ENCODE measurements at regions not wholly inside any gene's neighbourhood (a gene's known extent, or its start where the extent isn't known, plus 50 kb on each side); places are given as distances from the start of the nearest gene placed in this dataset.

DNA sequence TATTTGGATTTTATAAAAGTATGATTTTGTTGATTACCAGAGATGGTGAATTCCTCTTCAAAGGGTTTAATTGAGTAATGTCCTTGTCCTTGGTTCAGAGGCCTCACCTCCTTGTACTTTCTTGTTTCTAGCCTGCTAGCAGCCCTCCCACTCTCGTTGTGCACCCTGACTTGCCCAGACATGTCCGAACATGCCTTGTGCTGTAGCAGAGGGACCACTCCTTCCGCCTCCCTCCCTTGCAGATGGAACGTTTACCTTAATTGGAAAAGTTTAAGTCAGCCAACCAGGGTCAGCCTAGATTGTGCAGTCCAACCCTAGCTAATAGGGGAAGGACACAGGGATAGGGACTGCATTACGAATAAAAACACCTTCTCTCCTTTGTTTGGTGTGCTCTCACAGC lies 406.9 kb upstream of the NMUR2 start:
- Mint-ChIP-seq H3K4me3 (ENCODE audit: unreplicated experiment) (no peak overlapping the region), H3K27ac (ENCODE audit: unreplicated experiment) (no peak overlapping the region), H3K9me3 (ENCODE audit: unreplicated experiment) (no peaks in the 10 kb centered on the region), H3K36me3 (ENCODE audit: unreplicated experiment) (no peaks in the 10 kb centered on the region), H3K27me3 (ENCODE audit: unreplicated experiment) (no peaks in the 10 kb centered on the region), H3K4me1 (ENCODE audit: unreplicated experiment) (no peaks in the 10 kb centered on the region)
- TF ChIP-seq, protein P1, sequence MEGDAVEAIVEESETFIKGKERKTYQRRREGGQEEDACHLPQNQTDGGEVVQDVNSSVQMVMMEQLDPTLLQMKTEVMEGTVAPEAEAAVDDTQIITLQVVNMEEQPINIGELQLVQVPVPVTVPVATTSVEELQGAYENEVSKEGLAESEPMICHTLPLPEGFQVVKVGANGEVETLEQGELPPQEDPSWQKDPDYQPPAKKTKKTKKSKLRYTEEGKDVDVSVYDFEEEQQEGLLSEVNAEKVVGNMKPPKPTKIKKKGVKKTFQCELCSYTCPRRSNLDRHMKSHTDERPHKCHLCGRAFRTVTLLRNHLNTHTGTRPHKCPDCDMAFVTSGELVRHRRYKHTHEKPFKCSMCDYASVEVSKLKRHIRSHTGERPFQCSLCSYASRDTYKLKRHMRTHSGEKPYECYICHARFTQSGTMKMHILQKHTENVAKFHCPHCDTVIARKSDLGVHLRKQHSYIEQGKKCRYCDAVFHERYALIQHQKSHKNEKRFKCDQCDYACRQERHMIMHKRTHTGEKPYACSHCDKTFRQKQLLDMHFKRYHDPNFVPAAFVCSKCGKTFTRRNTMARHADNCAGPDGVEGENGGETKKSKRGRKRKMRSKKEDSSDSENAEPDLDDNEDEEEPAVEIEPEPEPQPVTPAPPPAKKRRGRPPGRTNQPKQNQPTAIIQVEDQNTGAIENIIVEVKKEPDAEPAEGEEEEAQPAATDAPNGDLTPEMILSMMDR (IDR thresholded peaks at IDR 0.05), result no peak
- no peak for DNase-seq (ENCODE audit: extremely low spot score, unreplicated experiment)

DNA sequence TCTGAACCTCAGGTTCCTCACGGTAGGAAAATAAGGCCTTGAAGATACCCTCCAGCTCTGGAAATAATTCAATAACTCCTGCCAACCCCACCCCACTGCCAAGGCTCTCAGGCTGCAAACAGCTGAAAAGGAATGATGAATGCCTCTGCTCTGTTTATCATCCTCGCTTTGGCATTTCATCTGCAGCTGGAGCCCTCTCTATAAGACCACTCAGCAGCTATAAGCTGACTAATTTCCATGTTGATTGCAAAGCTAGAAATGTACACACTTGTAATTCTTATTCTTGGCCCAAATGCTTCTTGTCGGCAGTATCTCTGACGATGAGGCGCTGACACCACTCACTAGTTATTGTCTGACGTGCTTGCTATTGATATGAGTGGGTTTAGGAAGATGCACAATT lies 408.4 kb upstream of the NMUR2 start:
- H3K4me1 Mint-ChIP-seq (ENCODE audit: unreplicated experiment), result no peaks in the 10 kb centered on the region

DNA sequence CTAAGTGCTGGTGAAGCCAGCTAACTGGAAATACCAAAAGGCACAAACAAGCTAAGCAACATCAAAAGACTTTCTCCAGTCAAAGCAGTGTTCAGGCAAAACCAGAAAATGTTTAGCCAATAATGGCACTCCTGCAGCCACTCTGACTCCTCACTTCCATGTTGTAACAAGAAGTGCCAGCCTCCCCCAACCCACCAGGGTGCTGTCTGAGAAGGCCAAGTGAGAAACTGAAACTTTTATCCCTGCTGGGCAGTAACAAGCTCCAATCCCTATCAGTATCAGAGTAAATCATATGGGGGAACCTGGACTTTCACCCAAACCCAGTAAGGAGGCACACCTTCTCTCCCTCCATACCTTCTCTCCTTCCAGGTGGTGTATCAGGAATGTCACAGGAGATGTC lies 414.8 kb upstream of the NMUR2 start:
- H3K27me3 Mint-ChIP-seq (ENCODE audit: unreplicated experiment), result no peaks in the 10 kb centered on the region
- no peaks in the 10 kb centered on the region for H3K4me1 Mint-ChIP-seq (ENCODE audit: unreplicated experiment)
- DNase-seq (ENCODE audit: extremely low spot score, unreplicated experiment), result no peak
- H3K4me3 Mint-ChIP-seq (ENCODE audit: unreplicated experiment), result no peak overlapping the region
- H3K27ac Mint-ChIP-seq (ENCODE audit: unreplicated experiment), result no peak overlapping the region
- TF ChIP-seq, protein P1 (IDR thresholded peaks at IDR 0.05), result no peak
- H3K9me3 Mint-ChIP-seq (ENCODE audit: unreplicated experiment), result no peaks in the 10 kb centered on the region
- no peaks in the 10 kb centered on the region for H3K36me3 Mint-ChIP-seq (ENCODE audit: unreplicated experiment)

More for the DNA sequence above, 408.4 kb upstream of the NMUR2 start:
- Mint-ChIP-seq H3K4me3 (ENCODE audit: unreplicated experiment) (no peak overlapping the region), H3K27me3 (ENCODE audit: unreplicated experiment) (no peaks in the 10 kb centered on the region), H3K27ac (ENCODE audit: unreplicated experiment) (no peak overlapping the region), H3K9me3 (ENCODE audit: unreplicated experiment) (no peaks in the 10 kb centered on the region), H3K36me3 (ENCODE audit: unreplicated experiment) (no peaks in the 10 kb centered on the region)
- no peak for DNase-seq (ENCODE audit: extremely low spot score, unreplicated experiment)
- TF ChIP-seq, protein P1 (IDR thresholded peaks at IDR 0.05), result no peak

DNA sequence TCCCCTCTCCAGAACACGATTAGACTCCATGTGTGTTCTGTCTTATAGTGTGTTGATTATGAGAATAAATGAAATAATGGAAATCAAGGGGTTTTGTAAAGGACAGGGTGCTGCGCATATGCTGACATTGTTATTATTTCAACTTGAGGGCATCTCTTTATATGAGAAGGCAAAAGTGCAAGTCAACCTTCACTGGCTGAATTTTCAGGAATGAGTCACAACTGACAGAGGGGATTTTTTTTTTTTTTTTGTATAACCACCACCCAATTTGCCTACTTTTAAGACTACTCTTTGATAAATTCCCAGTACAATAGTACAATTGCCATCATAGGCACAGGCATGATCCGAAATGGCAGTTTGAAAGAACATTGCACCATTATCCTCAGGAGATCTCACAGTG lies 419.2 kb upstream of the NMUR2 start:
- no peaks in the 10 kb centered on the region for H3K27me3 Mint-ChIP-seq (ENCODE audit: unreplicated experiment)
- no peak for DNase-seq (ENCODE audit: extremely low spot score, unreplicated experiment)

DNA sequence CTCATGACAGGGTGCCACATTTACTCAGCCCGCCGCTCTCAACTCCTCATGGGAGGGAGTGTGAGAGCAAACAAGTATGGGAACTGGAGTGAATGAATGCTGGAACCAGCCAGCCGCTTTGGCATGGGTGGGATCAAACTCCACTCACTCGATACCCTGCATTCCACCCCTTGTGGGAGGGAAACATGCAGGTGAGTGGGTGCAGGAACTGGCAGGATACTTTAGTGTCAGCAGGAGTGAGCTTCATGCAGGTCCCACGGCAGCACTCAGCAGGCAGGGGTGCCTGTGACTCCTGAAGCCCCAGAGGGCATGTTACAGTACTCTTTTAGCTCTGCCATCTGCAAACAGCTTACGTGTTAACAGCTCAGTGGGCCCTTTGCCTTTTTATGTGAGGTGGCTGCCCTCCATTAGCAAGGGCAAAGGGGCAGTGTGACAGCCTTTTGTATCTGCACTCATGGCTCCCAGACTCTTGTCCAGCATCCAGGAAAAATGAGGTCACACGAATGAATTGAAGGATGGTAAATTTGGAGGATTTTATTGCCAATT lies 433.2 kb upstream of the NMUR2 start:
- TF ChIP-seq, protein P1 (IDR thresholded peaks at IDR 0.05), result no peak
- H3K4me1 Mint-ChIP-seq (ENCODE audit: unreplicated experiment), result no peaks in the 10 kb centered on the region
- no peaks in the 10 kb centered on the region for H3K27me3 Mint-ChIP-seq (ENCODE audit: unreplicated experiment)
- H3K27ac Mint-ChIP-seq (ENCODE audit: unreplicated experiment), result no peak overlapping the region
- DNase-seq (ENCODE audit: extremely low spot score, unreplicated experiment), result no peak
- H3K36me3 Mint-ChIP-seq (ENCODE audit: unreplicated experiment), result no peaks in the 10 kb centered on the region
- H3K4me3 Mint-ChIP-seq (ENCODE audit: unreplicated experiment), result no peak overlapping the region
- no peaks in the 10 kb centered on the region for H3K9me3 Mint-ChIP-seq (ENCODE audit: unreplicated experiment)

More for the DNA sequence above, 419.2 kb upstream of the NMUR2 start:
- TF ChIP-seq, protein P1 (IDR thresholded peaks at IDR 0.05), result no peak
- Mint-ChIP-seq H3K36me3 (ENCODE audit: unreplicated experiment) (no peaks in the 10 kb centered on the region), H3K9me3 (ENCODE audit: unreplicated experiment) (no peaks in the 10 kb centered on the region), H3K27ac (ENCODE audit: unreplicated experiment) (no peak overlapping the region), H3K4me3 (ENCODE audit: unreplicated experiment) (no peak overlapping the region), H3K4me1 (ENCODE audit: unreplicated experiment) (no peaks in the 10 kb centered on the region)

All from osteocyte (in vitro differentiated cells).